ENCODE measurements at regions not wholly inside any gene's neighbourhood (a gene's known extent, or its start where the extent isn't known, plus 50 kb on each side); places are given as distances from the start of the nearest gene placed in this dataset.

GRCh38 chr4:19793831-19794230 lies 457.9 kb upstream of the SLIT2 start:
- no peak for ATAC-seq
- Histone ChIP-seq H3K4me3 (replicated peaks in 1 of 3; ENCODE audit: insufficient read depth in 1 of 3, low read depth in 2 of 3, low read length in 3 of 3) (no peak overlapping the region), H3K9ac (ENCODE audit: insufficient read depth, low read depth, low read length) (no peak overlapping the region), H4K20me1 (ENCODE audit: insufficient read depth, low read length) (no peaks in the 10 kb centered on the region), H3K36me3 (replicated peaks in 1 of 2; ENCODE audit: control insufficient read depth in 1 of 2, insufficient read depth in 2 of 2, low read length in 2 of 2) (no peaks in the 10 kb centered on the region), H3K79me2 (ENCODE audit: insufficient read depth, low read length) (no peaks in the 10 kb centered on the region), H2AFZ (ENCODE audit: low read length) (no peak overlapping the region), H3K9me3 (ENCODE audit: low read length) (peaks cover 100% of the 10 kb centered on the region), H3K4me2 (ENCODE audit: low read depth, low read length) (no peak overlapping the region), H3K4me1 (ENCODE audit: insufficient read depth, low read length) (no peaks in the 10 kb centered on the region), H3K27me3 (ENCODE audit: control insufficient read depth in 1 of 2, insufficient read depth in 2 of 2, low read length in 2 of 2) (no peaks in the 10 kb centered on the region), H3K27ac (ENCODE audit: extremely low read length, insufficient read depth, low read length) (no peak overlapping the region)
- POLR2A ChIA-PET: no interaction called here
- no peak for DNase-seq (ENCODE audit: low spot score)
- no peak for FAIRE-seq
- in situ Hi-C loops (cut with HindIII; ENCODE audit: extremely low pct_ligation_motif_present, low pct_unique_long_range_greater_than_20kb) (no loop called here), intact Hi-C loops (cut with micrococcal nuclease; ENCODE audit: unreplicated experiment) (no loop called here)
- BruUV-seq (replicated peaks): no TSS peak
- TF ChIP-seq ZNF331 (CRISPR knock-in tag; IDR thresholded peaks at IDR 0.05) (no peak), THYN1 (CRISPR knock-in tag; IDR thresholded peaks at IDR 0.05; ENCODE audit: borderline replicate concordance, low read depth) (no peak), ZNF7 (CRISPR knock-in tag; IDR thresholded peaks at IDR 0.05) (no peak), ZNF597 (CRISPR knock-in tag; IDR thresholded peaks at IDR 0.05) (no peak), ZNF572 (CRISPR knock-in tag; IDR thresholded peaks at IDR 0.05) (no peak), ZNF605 (CRISPR knock-in tag; IDR thresholded peaks at IDR 0.05) (no peak), EP300 (IDR thresholded peaks at IDR 0.05; ENCODE audit: low read depth in 2 of 2, low read length in 2 of 2) (no peak), EP300 (CRISPR knock-in tag; IDR thresholded peaks at IDR 0.05; ENCODE audit: borderline replicate concordance) (no peak), HMG20B (CRISPR knock-in tag; conservative IDR thresholded peaks at IDR 0.05) (no peak), LRRFIP1 (CRISPR knock-in tag; conservative IDR thresholded peaks at IDR 0.05) (no peak), CC2D1A (CRISPR knock-in tag; IDR thresholded peaks at IDR 0.05) (no peak), YY1 (IDR thresholded peaks at IDR 0.05; ENCODE audit: insufficient read depth, insufficient replicate concordance, low read depth, low read length) (no peak), NFKBIZ (CRISPR knock-in tag; IDR thresholded peaks at IDR 0.05) (no peak), RFX3 (CRISPR knock-in tag; IDR thresholded peaks at IDR 0.05) (no peak), ZNF543 (CRISPR knock-in tag; IDR thresholded peaks at IDR 0.05) (no peak), CTCF (CRISPR knock-in tag; IDR thresholded peaks at IDR 0.05) (no peak), THAP7 (CRISPR knock-in tag; IDR thresholded peaks at IDR 0.05) (no peak), FOXO1 (CRISPR knock-in tag; IDR thresholded peaks at IDR 0.05) (no peak), GPN1 (CRISPR knock-in tag; IDR thresholded peaks at IDR 0.05; ENCODE audit: borderline replicate concordance) (no peak), ZNF333 (CRISPR knock-in tag; IDR thresholded peaks at IDR 0.05; ENCODE audit: borderline replicate concordance) (no peak), ZBTB38 (CRISPR knock-in tag; IDR thresholded peaks at IDR 0.05) (no peak)
- CTCF ChIA-PET (ENCODE audit: low intra/inter-chr PET ratio, low total read pairs): no interaction called here

All from HepG2 (cell line).